ENCODE measurements at regions not wholly inside any gene's neighbourhood (a gene's known extent, or its start where the extent isn't known, plus 50 kb on each side); places are given as distances from the start of the nearest gene placed in this dataset.
"Not testable (repeated sequence)": the region's sequence is repeated elsewhere in the genome, so short reads cannot be mapped to it uniquely, and the experiment has no call there.

DNA sequence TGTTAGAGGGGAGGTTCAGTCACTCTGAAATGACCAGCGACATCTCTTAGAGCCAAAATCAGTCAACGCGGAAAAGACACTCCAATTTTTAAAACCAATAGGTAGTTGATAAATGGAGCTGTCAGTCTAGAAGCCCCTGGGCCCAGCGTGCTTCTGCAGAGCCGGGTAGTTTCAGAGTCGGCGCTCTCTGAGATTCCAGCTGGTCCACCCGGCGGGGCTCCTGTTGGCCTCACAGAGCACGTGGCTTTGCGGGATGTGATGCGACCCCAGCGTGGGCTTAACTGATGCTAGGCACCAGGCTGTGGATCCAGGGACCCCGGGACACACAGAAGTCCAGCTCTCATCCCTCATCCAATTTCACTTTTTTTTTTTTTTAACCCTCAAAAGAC lies 245.9 kb downstream of the BCL2L11 start:
- DNase-seq (ENCODE audit: low spot score) = not testable (repeated sequence)

DNA sequence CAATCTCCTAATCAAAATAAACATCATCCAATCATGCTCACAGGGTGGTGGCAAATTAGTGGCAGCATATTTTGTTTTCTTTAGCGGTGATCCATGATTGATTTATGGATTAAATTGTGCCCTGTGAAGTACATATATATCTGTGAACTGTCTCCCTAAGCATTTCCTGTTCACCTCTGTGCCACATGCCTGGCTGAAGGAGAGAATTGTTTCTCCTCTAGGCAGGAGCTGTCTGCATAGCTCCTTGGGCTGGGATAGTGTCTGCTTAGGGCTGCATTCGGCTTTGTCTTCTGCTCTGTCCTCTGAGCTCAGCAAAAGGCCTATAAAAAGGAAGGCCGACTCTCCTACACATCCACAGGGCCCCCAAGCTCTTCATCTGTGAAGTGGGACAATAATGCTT lies 246.4 kb downstream of the BCL2L11 start:
- DNase-seq (ENCODE audit: low spot score) = not testable (repeated sequence)

- DNase-seq (ENCODE audit: low spot score) = not testable (repeated sequence)
Measured at GRCh38 chr2:111367871-111368270, 247.2 kb downstream of the BCL2L11 start.

- not testable (repeated sequence) for DNase-seq (ENCODE audit: low spot score)
Measured at GRCh38 chr2:111368288-111368687, 247.6 kb downstream of the BCL2L11 start.

- not testable (repeated sequence) for DNase-seq (ENCODE audit: low spot score)
Measured at GRCh38 chr2:111373060-111373459, 252.3 kb downstream of the BCL2L11 start.

DNA sequence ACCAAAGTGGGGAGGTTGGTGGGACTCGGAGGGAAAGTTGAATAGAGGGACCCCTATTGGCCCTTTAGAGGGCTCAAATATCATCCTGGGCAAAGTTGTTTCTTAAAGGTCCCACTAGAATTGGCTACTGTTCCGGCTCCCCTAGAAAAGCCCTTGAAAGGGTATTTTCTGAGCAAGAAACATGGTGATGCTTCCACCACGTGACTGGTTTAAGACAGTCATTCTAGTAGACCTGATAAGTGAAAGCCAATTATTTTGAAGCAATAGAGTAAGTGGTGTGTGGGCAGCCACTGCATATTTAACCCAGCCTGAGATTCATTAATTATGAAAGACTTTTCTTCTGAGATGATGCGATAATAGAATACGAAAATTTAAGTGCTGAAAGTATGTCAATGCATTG lies 253.3 kb downstream of the BCL2L11 start:
- not testable (repeated sequence) for DNase-seq (ENCODE audit: low spot score)

DNA sequence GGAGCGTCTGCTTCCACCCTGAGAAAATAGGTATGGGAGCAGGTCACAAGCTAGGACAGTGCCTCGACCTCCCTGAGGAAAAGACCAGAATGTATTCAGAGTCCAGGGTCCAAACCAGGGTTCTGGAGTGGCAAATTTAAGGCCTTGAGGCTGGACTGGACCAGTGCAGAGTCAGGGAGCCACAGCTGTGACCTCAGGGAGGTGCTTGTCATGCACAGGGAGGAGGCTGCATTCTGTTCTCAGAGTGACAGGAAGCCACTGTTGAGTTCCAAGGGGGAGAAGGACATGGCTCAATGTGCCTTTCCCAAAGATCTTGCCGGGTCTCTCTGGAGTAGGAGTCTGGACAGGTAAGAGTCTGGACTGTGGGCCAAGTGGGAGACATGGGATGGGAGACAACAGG lies 254.0 kb downstream of the BCL2L11 start:
- DNase-seq (ENCODE audit: low spot score) = not testable (repeated sequence)

DNA sequence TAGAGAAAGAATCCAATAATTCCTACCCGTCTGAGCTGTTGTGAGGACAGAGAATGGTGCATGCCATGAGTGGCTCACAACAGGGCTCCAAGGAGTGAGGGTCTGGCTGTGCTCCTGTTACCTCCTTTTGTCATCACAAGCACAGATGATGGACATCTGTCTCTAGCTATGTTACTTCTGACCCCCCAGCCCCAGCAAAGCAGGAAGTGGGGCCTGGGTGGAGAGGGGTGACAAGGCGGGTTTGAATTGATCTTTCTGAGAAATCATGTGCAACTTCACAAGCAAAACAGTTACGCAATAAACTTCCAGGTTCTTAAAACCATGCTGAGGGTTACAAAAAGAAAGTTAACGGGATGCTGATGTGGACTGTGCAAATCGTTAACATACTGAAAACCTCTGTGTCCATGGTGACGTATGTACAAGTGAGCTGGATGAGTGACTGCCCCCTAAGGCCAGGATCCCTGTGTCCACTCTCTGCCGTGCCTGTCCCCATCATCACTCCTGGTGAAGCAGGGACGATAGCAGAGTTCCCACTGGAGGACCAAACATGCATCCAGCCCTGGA lies 254.7 kb downstream of the BCL2L11 start:
- DNase-seq (ENCODE audit: low spot score) = not testable (repeated sequence)

DNA sequence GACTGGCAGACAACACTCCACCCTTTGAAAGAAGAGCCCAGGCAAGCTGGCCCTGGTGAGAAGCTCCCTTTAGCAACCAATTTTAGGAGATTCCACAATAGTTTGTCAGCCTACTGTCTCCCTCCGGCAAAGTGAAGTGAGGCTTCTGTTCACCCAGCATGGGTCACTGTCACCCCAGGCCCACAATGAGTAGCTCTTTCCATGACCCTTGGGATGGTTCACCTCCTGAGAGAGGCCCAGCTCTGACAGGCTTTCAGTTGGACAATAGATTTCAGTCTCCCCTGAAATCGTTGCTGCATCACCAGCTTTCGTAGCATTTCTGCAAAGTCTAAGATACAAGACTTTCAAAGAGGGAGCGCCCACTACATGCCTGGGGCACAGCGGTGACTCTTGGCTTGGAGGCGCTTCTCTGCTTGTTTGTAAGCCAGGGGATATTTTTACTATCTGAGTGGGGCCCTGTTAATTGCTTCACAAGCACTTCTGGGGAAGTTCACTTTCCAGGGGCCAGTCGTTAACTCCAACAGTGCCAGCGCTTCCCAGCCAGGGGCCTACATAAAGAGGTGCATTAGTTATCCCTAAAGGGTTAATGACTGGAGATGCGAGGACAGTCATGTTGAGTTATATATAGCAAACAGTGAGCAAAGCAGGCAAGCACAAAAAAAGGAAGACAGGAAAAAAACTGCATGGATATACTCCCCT lies 255.7 kb downstream of the BCL2L11 start:
- not testable (repeated sequence) for DNase-seq (ENCODE audit: low spot score)

DNA sequence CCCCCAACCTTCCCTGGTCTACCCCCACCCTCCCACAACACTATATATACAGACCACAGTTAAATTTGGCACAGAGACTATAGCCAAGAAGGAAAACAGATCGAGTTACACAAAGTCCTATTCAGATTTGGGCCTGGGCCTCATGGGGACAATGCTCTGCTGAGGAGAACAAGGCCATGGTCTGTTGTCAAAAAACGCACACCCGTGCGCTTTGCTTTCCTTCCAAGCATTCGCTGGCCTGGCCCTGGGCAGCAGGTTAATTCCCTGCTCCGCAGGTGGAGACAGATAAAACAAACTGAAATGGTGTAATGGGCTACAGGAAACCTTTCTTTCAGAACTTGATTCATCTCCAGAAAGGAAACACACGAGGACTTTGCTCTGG lies 256.2 kb downstream of the BCL2L11 start:
- DNase-seq (ENCODE audit: low spot score) = not testable (repeated sequence)

- not testable (repeated sequence) for DNase-seq (ENCODE audit: low spot score)
Measured at GRCh38 chr2:111377386-111377959, 256.8 kb downstream of the BCL2L11 start.

GRCh38 chr2:111378348-111378747 lies 257.6 kb downstream of the BCL2L11 start:
- not testable (repeated sequence) for DNase-seq (ENCODE audit: low spot score)

GRCh38 chr2:111380733-111381439 lies 260.2 kb downstream of the BCL2L11 start:
- DNase-seq (ENCODE audit: low spot score) = not testable (repeated sequence)

DNA sequence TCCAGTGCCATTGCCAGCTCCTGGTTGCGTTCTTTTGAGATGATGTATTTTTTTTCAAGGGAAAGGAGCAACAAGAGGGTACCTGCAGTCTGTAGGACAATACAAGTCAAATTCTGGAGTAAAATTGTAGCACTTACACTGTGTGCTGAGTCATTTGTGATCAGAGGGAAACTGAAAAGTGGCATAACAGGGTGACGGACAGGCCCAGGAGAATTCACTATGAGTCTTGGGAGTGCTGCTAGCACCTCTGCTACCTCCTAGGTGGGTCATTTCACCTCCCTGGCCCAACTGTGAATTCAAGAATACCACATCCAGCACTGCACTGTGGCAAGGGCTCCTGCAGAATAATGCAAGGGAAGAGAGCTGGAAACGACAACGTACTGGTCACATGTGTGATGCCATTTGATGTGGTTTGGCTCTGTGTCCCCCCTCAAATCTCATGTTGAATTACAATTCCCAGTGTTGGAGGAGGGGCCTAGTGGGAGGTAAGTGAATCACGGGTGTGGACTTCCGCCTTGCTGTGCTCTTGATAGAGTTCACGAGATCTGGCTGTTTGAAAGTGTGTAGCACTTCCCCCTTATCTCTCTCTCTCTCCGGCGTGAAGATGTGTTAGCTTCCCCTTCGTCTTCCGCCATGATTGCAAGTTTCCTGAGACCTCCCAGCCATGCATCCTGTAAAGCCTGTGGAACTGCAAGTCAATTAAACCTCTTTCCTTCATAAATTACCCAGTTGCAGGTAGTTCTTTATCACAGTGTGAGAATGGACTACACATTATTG lies 261.0 kb downstream of the BCL2L11 start:
- not testable (repeated sequence) for DNase-seq (ENCODE audit: low spot score)

- not testable (repeated sequence) for DNase-seq (ENCODE audit: low spot score)
Measured at GRCh38 chr2:111382507-111382906, 261.8 kb downstream of the BCL2L11 start.

DNA sequence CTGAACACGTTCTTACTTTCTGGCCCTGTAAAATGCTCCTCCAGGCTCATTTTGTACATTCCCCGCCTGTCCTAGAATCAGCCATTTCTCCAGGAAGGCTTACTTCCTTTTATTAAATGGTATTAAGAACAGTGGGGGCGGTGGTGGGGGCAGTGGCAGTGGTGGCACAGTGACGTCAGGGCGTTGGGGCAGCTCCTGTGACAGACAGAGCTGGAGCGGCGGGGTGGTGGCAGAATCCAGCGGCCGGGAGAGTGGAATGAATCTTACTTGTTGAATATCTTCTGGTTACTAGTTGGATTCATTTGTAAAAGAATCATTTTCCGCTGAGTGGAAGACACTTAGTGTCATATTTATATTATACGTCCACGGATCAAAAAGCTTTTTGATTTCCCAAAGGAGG lies 262.6 kb downstream of the BCL2L11 start:
- DNase-seq (ENCODE audit: low spot score) = not testable (repeated sequence)

- not testable (repeated sequence) for DNase-seq (ENCODE audit: low spot score)
Measured at GRCh38 chr2:111385226-111385957, 264.7 kb downstream of the BCL2L11 start.

DNA sequence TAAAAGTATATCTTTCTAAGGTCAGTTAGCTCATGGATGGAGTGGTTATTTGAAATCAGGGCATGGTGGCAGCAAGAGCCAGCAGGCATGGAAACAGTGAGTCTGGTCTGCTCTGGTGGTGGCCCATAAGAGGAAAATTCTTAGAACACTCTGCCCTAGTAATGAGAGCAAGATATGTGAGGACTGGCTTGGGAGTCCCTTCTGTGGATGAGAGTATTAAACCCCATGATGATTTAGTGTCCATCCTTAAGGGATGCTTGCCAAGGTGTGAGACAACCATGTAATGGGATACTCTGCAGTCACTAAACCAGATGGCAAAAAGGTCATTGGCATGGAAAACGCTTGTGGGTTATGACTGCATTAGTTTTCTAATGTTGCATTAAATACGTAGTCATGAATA lies 269.9 kb downstream of the BCL2L11 start:
- DNase-seq (ENCODE audit: low spot score) = not testable (repeated sequence)

GRCh38 chr2:111395350-111396128 lies 274.8 kb downstream of the BCL2L11 start:
- DNase-seq (ENCODE audit: low spot score) = peak; percentile 27

DNA sequence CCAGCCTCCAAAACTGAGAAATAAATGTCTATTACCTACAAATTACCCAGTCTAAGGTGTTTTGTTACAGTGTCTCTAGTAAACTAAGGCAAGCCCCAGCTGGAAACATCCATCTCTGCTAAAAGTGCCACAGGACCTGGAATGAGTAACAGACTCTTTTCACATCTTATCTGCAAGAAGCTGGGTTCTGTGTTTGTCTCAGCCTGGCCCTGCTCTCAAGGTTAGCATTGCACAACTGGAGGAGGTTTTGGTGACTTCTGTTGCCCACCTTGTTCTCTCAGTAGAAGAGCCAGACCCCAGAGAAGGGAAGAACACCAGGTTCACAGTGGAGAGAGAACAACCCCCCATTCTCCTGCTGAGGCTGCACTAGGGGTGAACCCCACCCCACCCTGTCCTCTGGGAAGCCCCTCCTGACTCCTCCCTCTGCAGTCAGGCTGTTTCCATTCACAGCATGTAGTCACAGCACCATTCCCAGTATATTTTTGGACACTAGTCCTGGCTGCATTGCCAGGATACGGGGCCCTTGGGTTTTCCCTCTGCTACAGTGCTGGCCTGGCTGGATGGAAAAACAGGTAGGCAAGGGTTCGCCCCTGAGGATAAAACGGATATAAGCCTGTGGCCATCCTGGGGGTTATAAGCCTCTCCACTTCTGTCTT lies 280.0 kb downstream of the BCL2L11 start:
- not testable (repeated sequence) for DNase-seq (ENCODE audit: low spot score)

Measured in CD4-positive, alpha-beta T cell treated with Interleukin-15 for 4 hours (primary cell).